ENCODE measurements at regions not wholly inside any gene's neighbourhood (a gene's known extent, or its start where the extent isn't known, plus 50 kb on each side); places are given as distances from the start of the nearest gene placed in this dataset.

DNA sequence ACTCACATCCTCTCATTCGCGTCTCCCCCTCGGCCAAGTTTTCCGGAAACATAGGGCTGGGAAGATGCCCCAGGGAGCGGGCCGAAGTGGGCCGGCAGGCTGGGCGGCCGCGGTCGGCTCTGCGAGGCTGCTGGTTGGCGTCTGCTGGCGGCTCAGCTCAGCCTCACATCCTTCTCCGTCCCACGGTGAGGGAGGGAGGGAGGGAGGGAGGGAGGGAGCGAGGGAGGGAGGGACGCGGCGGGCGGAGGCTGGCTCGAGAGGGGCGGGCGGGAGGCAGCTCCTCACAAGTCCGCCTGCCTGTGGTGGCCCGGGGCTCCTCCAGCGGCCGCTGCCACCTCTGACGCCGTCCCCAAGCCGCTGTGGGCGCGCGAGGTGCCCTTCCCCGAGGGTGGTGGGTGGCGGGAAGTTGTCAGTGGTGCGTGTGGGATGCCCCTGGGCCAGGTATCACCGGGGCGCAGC lies 93.8 kb downstream of the RFLNA start:
- no peak overlapping the region for H2AFZ ChIP-seq (ENCODE audit: low read length)
- H3K4me2 ChIP-seq (ENCODE audit: extremely low read depth, insufficient read depth, low read length), result peak overlapping the region; percentile 92
- peaks cover 14% of the 10 kb centered on the region for H3K36me3 ChIP-seq (ENCODE audit: control insufficient read depth, insufficient read depth, low read length)
- peaks cover 70% of the 10 kb centered on the region for H3K4me1 ChIP-seq (ENCODE audit: control insufficient read depth, extremely low read depth, insufficient read depth, low read length)
- peaks cover 41% of the 10 kb centered on the region for H3K79me2 ChIP-seq (ENCODE audit: control insufficient read depth, insufficient read depth, low read length)
- no peaks in the 10 kb centered on the region for H3K27me3 ChIP-seq (ENCODE audit: control insufficient read depth, insufficient read depth, low read length)
- DNase-seq (ENCODE audit: low read depth in 2 of 2), result peak; percentile 88 to 91
- TF ChIP-seq, protein P1, sequence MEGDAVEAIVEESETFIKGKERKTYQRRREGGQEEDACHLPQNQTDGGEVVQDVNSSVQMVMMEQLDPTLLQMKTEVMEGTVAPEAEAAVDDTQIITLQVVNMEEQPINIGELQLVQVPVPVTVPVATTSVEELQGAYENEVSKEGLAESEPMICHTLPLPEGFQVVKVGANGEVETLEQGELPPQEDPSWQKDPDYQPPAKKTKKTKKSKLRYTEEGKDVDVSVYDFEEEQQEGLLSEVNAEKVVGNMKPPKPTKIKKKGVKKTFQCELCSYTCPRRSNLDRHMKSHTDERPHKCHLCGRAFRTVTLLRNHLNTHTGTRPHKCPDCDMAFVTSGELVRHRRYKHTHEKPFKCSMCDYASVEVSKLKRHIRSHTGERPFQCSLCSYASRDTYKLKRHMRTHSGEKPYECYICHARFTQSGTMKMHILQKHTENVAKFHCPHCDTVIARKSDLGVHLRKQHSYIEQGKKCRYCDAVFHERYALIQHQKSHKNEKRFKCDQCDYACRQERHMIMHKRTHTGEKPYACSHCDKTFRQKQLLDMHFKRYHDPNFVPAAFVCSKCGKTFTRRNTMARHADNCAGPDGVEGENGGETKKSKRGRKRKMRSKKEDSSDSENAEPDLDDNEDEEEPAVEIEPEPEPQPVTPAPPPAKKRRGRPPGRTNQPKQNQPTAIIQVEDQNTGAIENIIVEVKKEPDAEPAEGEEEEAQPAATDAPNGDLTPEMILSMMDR (conservative IDR thresholded peaks at IDR 0.05 in 1 of 2, IDR thresholded peaks at IDR 0.05 in 1 of 2; ENCODE audit: low read depth in 1 of 2, low read length in 2 of 2), result no peak
- no peak for TF ChIP-seq EZH2 (IDR thresholded peaks at IDR 0.05; ENCODE audit: low read length, missing control alignments)
- H3K4me3 ChIP-seq (replicated peaks in 1 of 4; ENCODE audit: control extremely low read depth in 1 of 4, insufficient read depth in 1 of 4, low read depth in 3 of 4, low read length in 4 of 4), result peak overlapping the region; percentile 58 to 76 (median 70)
- no peaks in the 10 kb centered on the region for H4K20me1 ChIP-seq (ENCODE audit: control insufficient read depth, extremely low read depth, insufficient read depth, low read length)
- no peaks in the 10 kb centered on the region for H3K9me3 ChIP-seq (ENCODE audit: control insufficient read depth, insufficient read depth, low read depth, low read length)
- H3K27ac ChIP-seq (ENCODE audit: insufficient read depth, low read length), result peak overlapping the region; percentile 89
- peak overlapping the region; percentile 89 for H3K9ac ChIP-seq (ENCODE audit: insufficient read depth, low read length)

DNA sequence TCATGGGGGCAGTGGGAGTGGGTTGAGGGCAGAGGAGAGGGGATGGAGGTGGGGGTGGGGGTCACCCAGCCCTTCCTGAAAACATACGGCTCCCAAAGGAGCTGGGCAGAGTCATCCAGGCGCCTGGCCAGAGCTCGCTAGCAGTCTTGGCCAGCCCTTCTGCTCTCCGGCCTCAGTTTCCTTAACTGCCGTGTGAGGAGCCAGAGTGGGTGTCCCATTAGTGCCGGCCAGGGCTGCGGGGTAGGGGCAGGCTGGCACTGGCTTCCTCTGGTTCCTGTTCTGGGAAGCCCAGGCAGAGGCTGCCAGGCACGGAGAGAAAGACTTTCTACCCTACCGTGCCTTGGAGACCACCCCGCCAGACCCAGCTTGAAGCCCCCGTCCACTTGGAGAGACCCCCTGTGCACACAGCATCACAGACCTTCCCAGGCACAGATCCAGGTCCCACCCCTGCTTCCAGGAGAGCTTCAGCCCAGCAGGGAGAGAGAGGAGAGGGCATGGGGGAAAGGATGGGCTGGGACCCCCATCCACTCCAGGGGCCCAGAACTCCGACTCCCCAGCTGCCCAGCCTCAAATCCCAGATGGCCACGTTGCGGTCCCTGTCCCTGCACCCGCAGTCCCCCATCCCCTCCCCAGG lies 93.3 kb downstream of the RFLNA start:
- peak overlapping the region; percentile 45 to 76 (median 66) for H3K4me3 ChIP-seq (replicated peaks in 1 of 4; ENCODE audit: control extremely low read depth in 1 of 4, insufficient read depth in 1 of 4, low read depth in 3 of 4, low read length in 4 of 4)
- peak overlapping the region; percentile 92 for H3K4me2 ChIP-seq (ENCODE audit: extremely low read depth, insufficient read depth, low read length)
- H3K4me1 ChIP-seq (ENCODE audit: control insufficient read depth, extremely low read depth, insufficient read depth, low read length), result peaks cover 64% of the 10 kb centered on the region
- no peaks in the 10 kb centered on the region for H3K27me3 ChIP-seq (ENCODE audit: control insufficient read depth, insufficient read depth, low read length)
- no peak for DNase-seq (ENCODE audit: low read depth in 2 of 2)
- H4K20me1 ChIP-seq (ENCODE audit: control insufficient read depth, extremely low read depth, insufficient read depth, low read length), result no peaks in the 10 kb centered on the region
- H3K79me2 ChIP-seq (ENCODE audit: control insufficient read depth, insufficient read depth, low read length), result peaks cover 46% of the 10 kb centered on the region
- H3K9me3 ChIP-seq (ENCODE audit: control insufficient read depth, insufficient read depth, low read depth, low read length), result no peaks in the 10 kb centered on the region
- no peak for TF ChIP-seq EZH2 (IDR thresholded peaks at IDR 0.05; ENCODE audit: low read length, missing control alignments)
- TF ChIP-seq, protein P1 (conservative IDR thresholded peaks at IDR 0.05 in 1 of 2, IDR thresholded peaks at IDR 0.05 in 1 of 2; ENCODE audit: low read depth in 1 of 2, low read length in 2 of 2), result no peak
- peaks cover 18% of the 10 kb centered on the region for H3K36me3 ChIP-seq (ENCODE audit: control insufficient read depth, insufficient read depth, low read length)
- H2AFZ ChIP-seq (ENCODE audit: low read length), result no peak overlapping the region
- peak overlapping the region; percentile 89 for H3K9ac ChIP-seq (ENCODE audit: insufficient read depth, low read length)
- H3K27ac ChIP-seq (ENCODE audit: insufficient read depth, low read length), result peak overlapping the region; percentile 78

DNA sequence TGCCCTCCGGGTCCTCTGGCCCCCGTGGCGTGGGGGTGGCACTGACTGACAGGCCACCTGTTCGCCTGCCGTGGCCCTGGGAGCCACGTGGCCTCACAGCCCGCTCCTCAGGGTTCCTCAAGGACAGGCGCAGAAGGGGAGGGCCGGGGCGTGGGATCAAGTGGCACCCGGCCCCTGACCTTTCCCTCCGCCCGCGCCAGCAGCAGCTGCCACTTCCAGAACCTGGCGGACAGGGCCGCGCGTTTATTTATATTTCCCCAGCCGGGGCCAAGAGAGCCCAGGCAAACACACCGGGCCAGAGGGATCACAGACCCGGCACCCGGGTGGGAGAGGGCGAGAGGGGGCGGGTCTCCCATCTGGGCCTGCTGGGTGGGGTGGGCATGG lies 92.6 kb downstream of the RFLNA start:
- H3K27me3 ChIP-seq (ENCODE audit: control insufficient read depth, insufficient read depth, low read length), result no peaks in the 10 kb centered on the region
- H3K9me3 ChIP-seq (ENCODE audit: control insufficient read depth, insufficient read depth, low read depth, low read length), result no peaks in the 10 kb centered on the region
- H3K4me2 ChIP-seq (ENCODE audit: extremely low read depth, insufficient read depth, low read length), result peak overlapping the region; percentile 87
- H3K9ac ChIP-seq (ENCODE audit: insufficient read depth, low read length), result peak overlapping the region; percentile 89
- H3K4me3 ChIP-seq (replicated peaks in 1 of 4; ENCODE audit: control extremely low read depth in 1 of 4, insufficient read depth in 1 of 4, low read depth in 3 of 4, low read length in 4 of 4), result peak overlapping the region in 3 of 4 experiments; percentile 45 to 76 (median 75)
- TF ChIP-seq, protein P1 (conservative IDR thresholded peaks at IDR 0.05 in 1 of 2, IDR thresholded peaks at IDR 0.05 in 1 of 2; ENCODE audit: low read depth in 1 of 2, low read length in 2 of 2), result no peak
- no peak for TF ChIP-seq EZH2 (IDR thresholded peaks at IDR 0.05; ENCODE audit: low read length, missing control alignments)
- H2AFZ ChIP-seq (ENCODE audit: low read length), result no peak overlapping the region
- H3K36me3 ChIP-seq (ENCODE audit: control insufficient read depth, insufficient read depth, low read length), result peaks cover 19% of the 10 kb centered on the region
- H4K20me1 ChIP-seq (ENCODE audit: control insufficient read depth, extremely low read depth, insufficient read depth, low read length), result no peaks in the 10 kb centered on the region
- peaks cover 52% of the 10 kb centered on the region for H3K79me2 ChIP-seq (ENCODE audit: control insufficient read depth, insufficient read depth, low read length)
- no peak for DNase-seq (ENCODE audit: low read depth in 2 of 2)
- H3K4me1 ChIP-seq (ENCODE audit: control insufficient read depth, extremely low read depth, insufficient read depth, low read length), result peaks cover 58% of the 10 kb centered on the region
- H3K27ac ChIP-seq (ENCODE audit: insufficient read depth, low read length), result peak overlapping the region; percentile 77

Measured in fibroblast of lung (primary cell).